Right renal cortex interstitium (tissue), 3 donors: ENCODE measurements at regions not wholly inside any gene's neighbourhood (a gene's known extent, or its start where the extent isn't known, plus 50 kb on each side); places are given as distances from the start of the nearest gene placed in this dataset.
"Not testable (repeated sequence)": the region's sequence is repeated elsewhere in the genome, so short reads cannot be mapped to it uniquely, and the experiment has no call there.

Source experiments
- DNase-seq, 3 donors: peaks; one replicate each; pipeline ENCODE4 v3.0.0-alpha.2; 2013; ENCODE audit warnings: low read depth in 3 of 3, low spot score in 2 of 3

DNA sequence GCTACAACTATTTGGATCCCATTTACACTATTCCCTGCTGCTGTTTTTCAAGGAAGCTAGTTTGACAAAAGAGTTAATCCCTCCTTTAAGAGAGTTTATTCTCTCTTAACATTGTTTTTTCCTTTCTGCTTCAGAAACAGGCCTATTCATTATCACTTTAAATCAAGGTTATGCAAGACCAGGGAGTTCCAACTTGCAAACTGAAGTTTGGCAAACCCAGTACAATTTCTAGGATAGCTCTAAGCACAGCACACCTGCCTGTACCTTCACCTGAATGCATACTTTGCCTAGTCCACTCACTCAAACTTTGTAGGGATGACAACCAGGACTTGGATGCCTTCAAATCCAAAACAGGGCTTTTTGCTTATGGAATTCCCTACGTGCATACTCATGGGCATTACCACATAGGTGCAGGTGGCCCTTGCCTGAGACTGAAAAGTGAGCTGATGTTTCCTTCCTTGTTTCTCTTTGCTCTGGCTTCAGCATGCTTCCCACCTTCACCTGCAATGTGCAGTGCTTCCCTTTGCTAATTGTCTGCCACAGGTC lies 193.8 kb upstream of the MMADHC start:
- no peak for DNase-seq

DNA sequence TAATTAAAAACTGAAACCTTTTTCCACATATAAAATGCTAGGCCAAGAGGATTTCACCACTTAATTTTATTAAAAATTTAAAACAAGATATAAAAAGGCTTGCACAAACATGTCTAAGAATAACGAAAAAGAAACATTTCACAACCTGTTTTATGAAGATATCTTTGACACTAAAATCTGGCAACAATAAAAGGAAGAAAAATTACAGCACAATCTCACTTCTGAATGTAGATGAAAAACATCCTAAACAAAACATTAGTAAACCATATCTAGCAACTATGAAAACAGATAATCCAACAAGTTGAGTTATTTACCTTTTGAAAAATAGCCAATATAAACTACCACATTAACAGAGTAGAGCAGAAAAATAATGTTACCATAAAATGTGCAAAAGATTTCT lies 185.4 kb upstream of the MMADHC start:
- DNase-seq = no peak

GRCh38 chr2:149768320-149768799 lies 180.8 kb upstream of the MMADHC start:
- no peak for DNase-seq

DNA sequence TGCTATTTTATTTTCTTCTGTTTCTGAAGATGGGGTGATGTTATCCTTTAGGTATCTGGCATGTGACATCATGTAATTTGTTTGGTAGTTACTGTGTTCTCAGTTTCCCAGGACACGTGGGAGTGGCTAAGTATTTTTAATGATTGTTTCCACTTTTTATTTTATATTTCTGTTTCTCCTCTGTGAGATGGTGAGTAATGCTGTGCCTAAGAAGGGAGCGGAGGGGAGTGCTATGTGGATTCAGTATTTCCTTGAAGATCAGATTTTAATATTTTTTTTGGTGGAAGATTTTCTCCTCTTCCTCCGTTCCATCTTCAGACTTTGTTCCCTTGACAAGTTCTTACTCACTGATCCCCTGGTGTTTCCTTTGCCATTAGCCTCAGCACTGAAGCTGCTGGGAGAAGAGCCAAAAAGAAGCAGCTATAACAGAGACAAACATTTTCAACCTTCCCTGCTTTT lies 180.0 kb upstream of the MMADHC start:
- no peak for DNase-seq

GRCh38 chr2:149766339-149766738 lies 178.8 kb upstream of the MMADHC start:
- DNase-seq = no peak

- DNase-seq = no peak
These were observed 178.1 kb upstream of the MMADHC start for GRCh38 chr2:149765636-149766035.

- DNase-seq = no peak
These were observed 177.4 kb upstream of the MMADHC start for GRCh38 chr2:149765003-149765402.

DNA sequence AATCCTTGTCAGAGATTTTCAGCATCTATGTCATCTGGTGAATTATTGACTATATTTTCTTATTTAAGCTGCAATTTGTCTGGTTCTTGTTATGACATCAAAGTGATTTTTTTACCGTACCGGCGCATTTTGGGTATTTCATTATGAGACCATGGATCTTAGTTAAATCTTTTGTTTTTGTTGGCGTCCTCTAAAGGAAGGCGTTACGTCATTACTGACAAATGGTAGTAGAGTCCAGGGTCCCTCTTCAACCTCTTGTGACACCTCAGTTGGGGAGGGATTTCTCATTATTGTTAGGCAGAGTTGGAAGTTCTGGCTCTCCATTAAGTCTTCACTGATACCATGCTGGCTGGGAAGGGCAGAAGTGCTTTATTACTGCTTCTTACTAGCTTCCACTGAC lies 175.8 kb upstream of the MMADHC start:
- no peak for DNase-seq

- no peak for DNase-seq
These were observed 174.0 kb upstream of the MMADHC start for GRCh38 chr2:149761611-149762010.

GRCh38 chr2:149759382-149759781 lies 171.8 kb upstream of the MMADHC start:
- not testable (repeated sequence) for DNase-seq

DNA sequence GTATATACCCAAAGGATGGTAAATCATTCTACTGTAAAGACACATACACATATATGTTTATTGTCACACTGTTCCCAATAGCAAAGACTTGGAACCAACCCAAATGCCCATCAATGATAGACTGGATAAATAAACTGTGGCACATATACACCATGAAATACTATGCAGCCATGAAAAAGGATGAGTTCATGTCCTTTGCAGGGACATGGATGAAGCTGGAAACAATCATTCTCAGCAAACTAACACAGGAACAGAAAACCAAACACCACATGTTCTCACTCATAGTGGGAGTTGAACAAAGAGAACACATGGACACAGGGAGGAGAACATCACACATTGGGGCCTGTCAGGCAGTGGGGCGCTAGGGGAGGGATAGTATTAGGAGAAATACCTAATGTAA lies 167.1 kb upstream of the MMADHC start:
- DNase-seq = not testable (repeated sequence)

DNA sequence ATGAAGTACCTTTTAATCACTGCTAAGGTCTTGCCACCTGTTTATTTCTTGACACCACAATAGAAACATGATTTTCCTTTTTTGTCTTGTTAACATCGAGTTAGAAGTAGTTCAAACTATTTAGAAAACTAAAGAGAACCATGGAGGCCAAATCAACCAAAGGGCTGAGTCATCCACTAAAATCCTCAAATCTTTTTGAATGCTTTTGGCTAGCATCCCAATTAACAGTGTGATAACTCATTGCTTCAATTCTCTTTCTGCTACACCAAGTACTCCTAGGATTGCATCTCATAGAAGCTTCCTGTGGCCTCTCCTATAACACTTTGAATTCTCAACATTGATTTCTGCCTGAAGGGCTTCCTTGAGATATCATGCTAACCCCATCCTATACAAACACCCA lies 159.9 kb upstream of the MMADHC start:
- DNase-seq = no peak

GRCh38 chr2:149745396-149746230 lies 158.0 kb upstream of the MMADHC start:
- DNase-seq = no peak

GRCh38 chr2:149744865-149745264 lies 157.3 kb upstream of the MMADHC start:
- no peak for DNase-seq

GRCh38 chr2:149743842-149744448 lies 156.4 kb upstream of the MMADHC start:
- DNase-seq = no peak

- DNase-seq = no peak
These were observed 154.1 kb upstream of the MMADHC start for GRCh38 chr2:149741646-149742045.

DNA sequence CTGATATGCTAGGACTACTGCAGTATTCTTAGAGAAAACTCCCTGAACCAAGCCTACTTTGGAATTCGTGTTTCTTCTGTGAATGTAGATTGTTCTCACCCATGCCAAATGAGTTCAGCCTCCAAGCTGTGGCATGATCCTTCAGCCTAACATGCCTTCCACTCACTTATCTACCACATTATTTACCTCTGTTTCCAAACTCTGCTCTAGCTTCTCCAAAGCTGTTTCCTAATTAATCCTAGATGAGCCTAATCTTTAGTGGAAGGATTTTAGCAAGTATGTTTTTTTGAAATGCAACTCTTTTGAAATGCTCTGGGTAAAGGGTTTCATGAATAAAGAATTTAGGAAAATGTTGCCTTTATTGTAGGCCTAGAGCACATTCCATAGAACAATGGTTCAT lies 152.9 kb upstream of the MMADHC start:
- no peak for DNase-seq

GRCh38 chr2:149739883-149740265 lies 152.3 kb upstream of the MMADHC start:
- DNase-seq = no peak

DNA sequence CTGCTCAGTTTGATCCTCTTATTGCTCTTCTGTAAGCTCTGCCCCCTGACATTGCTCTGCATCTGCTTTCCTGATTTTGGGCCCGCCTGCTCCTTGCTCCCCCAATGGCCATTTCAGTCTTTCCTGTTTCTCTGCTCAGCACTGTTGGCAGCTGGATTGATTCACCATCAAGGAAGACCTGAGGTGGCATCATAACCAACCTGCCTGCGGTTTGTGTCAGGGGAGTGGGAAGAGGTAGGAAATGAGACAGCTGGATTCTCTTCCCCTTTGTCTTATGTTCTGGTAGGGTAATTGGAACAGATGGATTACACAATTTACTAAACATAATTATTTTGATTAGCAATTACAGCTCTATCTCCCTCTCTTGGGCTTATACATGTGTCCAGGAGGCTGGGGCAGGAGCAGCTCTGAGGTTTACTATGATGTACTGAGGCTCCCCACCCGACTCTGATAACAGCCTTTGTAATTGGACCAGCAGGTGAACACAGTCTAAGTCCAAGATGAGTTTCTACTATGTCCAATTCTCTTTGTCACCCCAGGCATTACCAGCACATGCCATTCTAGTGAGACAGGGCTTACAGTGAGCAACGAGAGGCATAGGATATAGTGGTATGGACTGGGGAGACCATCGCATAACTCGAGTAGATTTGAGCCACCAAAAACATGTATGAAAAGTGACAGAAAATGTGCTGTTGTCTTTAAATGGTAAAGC lies 151.8 kb upstream of the MMADHC start:
- no peak for DNase-seq

DNA sequence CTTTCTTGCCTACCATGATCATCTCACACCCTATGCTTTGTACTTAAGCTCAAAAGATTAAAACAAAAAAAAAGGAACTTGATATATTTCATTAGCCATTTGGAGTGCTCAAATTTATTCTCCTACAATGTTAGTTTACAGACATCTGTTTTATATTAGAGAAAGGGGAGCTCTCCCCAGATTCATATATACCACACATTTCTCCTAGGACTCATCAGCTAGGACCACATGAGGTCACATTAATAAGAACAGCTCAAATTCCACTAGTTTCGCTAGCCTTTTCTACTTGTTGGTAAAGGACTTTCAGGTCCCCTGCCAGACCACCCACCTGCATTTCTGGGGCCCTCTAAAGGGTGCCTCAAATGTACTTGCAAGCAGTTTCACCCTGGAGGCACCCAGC lies 151.2 kb upstream of the MMADHC start:
- no peak for DNase-seq

DNA sequence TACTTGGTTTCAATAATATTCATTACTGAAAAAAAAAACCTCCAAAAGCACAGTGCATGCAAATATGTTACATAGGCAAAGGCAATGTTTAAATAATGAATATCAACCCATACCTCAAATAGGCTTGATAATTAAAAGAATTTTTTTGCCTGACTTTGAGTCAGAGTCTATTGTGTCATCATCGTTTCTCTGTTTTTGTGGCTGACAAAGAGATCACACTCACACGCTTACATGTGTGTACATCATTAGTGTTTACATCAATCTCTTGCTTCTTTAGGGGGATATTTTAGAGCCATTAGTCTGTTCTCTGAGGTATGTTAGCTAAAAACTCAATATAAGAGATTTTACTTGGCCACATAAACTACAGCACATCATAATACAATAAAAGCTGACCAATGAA lies 150.3 kb upstream of the MMADHC start:
- DNase-seq = no peak
